GM12878 (cell line): ENCODE measurements at regions not wholly inside any gene's neighbourhood (a gene's known extent, or its start where the extent isn't known, plus 50 kb on each side); places are given as distances from the start of the nearest gene placed in this dataset.

Source experiments
- ATAC-seq: fragments of 200-7000 bp; cut with Tn5 transposase; 3 replicates; pipeline ENCODE4 v1.9.1; 2020; ENCODE audit warnings: mild to moderate bottlenecking, moderate library complexity
- BruUV-seq: library from RNA; stranded (reverse); fragments of 400-500 nt; replicated peaks from 2 replicates; lab custom pipeline; 2021; lab: Mats Ljungman, UMichigan
- CTCF ChIA-PET: fragments of 300-600 bp; sonication (Branson Sonifier 250); formaldehyde crosslinking; extraction: SDS; loops from one replicate; lab custom pipeline; 2021; ENCODE audit warnings: inconsistent platforms; lab: Yijun Ruan, JAX
- POLR2A ChIA-PET: fragments of 350-600 bp; formaldehyde crosslinking; extraction: SDS; loops from one replicate; lab custom pipeline; 2021; ENCODE audit warnings: inconsistent platforms; lab: Charles Lee
- RAD21 ChIA-PET: fragments of 300-600 bp; sonication (Branson Sonifier 250); formaldehyde crosslinking; loops from one replicate; lab custom pipeline; 2023; ENCODE audit warnings: antibody characterized with exemption; ENCODE audit not compliant: unreplicated experiment; lab: Charles Lee
- SMC1A ChIA-PET: fragments of 300-600 bp; sonication (Branson Sonifier 250); formaldehyde crosslinking; loops from one replicate; lab custom pipeline; 2023; ENCODE audit not compliant: unreplicated experiment, uncharacterized antibody; lab: Charles Lee
- DNase-seq: peaks from one replicate; pipeline ENCODE4 v3.0.0-alpha.2; 2011; ENCODE audit warnings: low read depth, low spot score
- FAIRE-seq: peaks from 3 replicates; lab custom pipeline; 2011; peaks lifted over from hg19 to GRCh38; lab: Jason Lieb, UNC
- H2AFZ ChIP-seq: 2 replicates; pipeline ENCODE4 v1.6.0; 2011; ENCODE audit warnings: low read depth, low read length, control low read depth; ENCODE audit not compliant: control insufficient read depth
- H3K27ac ChIP-seq: 2 replicates; pipeline ENCODE4 v1.5.1; 2011; ENCODE audit warnings: control low read depth; ENCODE audit not compliant: control insufficient read depth, insufficient read depth
- H3K27me3 ChIP-seq, 2 experiments: replicated peaks in 1 of 2; 2 replicates each; pipeline versions ENCODE4 v1.6.0 to v1.6.1; 2011; ENCODE audit warnings: low read length in 1 of 2; ENCODE audit not compliant: control insufficient read depth in 2 of 2, insufficient read depth in 2 of 2
- H3K36me3 ChIP-seq, 2 experiments: 2 replicates each; pipeline ENCODE4 v1.5.1; 2011; ENCODE audit warnings: low read length in 1 of 2; ENCODE audit not compliant: control insufficient read depth in 2 of 2, insufficient read depth in 2 of 2
- H3K4me1 ChIP-seq: 2 replicates; pipeline ENCODE4 v1.6.1; 2011; ENCODE audit warnings: mild to moderate bottlenecking, low read length, moderate library complexity, mixed read lengths; ENCODE audit not compliant: control insufficient read depth, insufficient read depth
- H3K4me2 ChIP-seq: 2 replicates; pipeline ENCODE4 v1.6.0; 2011; ENCODE audit warnings: control low read depth; ENCODE audit not compliant: control insufficient read depth, insufficient read depth
- H3K4me3 ChIP-seq: fragments of 200-600 bp; sonication (generic); 2 replicates; pipeline ENCODE4 v1.5.1; 2016
- H3K79me2 ChIP-seq: 2 replicates; pipeline ENCODE4 v1.6.0; 2011; ENCODE audit warnings: low read length; ENCODE audit not compliant: control insufficient read depth, insufficient read depth
- H3K9ac ChIP-seq: 2 replicates; pipeline ENCODE4 v1.8.0; 2011; ENCODE audit warnings: low read length, control low read depth, mixed read lengths; ENCODE audit not compliant: control insufficient read depth, insufficient read depth
- H3K9me3 ChIP-seq: replicated peaks from 3 replicates; pipeline ENCODE4 v1.5.1; 2011; ENCODE audit warnings: mild to moderate bottlenecking, low read length; ENCODE audit not compliant: control insufficient read depth, insufficient read depth
- H4K20me1 ChIP-seq: 2 replicates; pipeline ENCODE4 v1.6.0; 2011; ENCODE audit not compliant: control insufficient read depth, insufficient read depth
- BCLAF1 ChIP-seq: fragments of 450-650 bp; IDR thresholded peaks from 2 replicates; pipeline ENCODE4 v1.6.1; 2017; ENCODE audit warnings: antibody characterized with exemption, mild to moderate bottlenecking, moderate library complexity
- BHLHE40 ChIP-seq, 2 experiments: fragments of 450-650 bp in 1 of 2; IDR thresholded peaks; 2 replicates each; pipeline ENCODE4 v1.6.1; 2011 to 2017; ENCODE audit warnings: low read depth in 2 of 2, borderline replicate concordance in 1 of 2, improper control_type of control experiment in 1 of 2, low read length in 1 of 2, mild to moderate bottlenecking in 1 of 2
- CEBPB ChIP-seq, 2 experiments: fragments of 150-350 bp in 1 of 2; IDR thresholded peaks; 2 replicates each; pipeline ENCODE4 v1.6.1; 2012 to 2014; ENCODE audit warnings: low read depth in 2 of 2, low read length in 2 of 2, borderline replicate concordance in 1 of 2, inconsistent platforms in 1 of 2
- NR2F1 ChIP-seq: fragments of 450-650 bp; conservative IDR thresholded peaks from 2 replicates; pipeline ENCODE4 v1.6.1; 2017; ENCODE audit warnings: mild to moderate bottlenecking
- POU2F2 ChIP-seq: IDR thresholded peaks from 3 replicates; pipeline ENCODE4 v1.6.1; 2011; ENCODE audit warnings: low read depth, mild to moderate bottlenecking, low read length, borderline replicate concordance
- RAD21 ChIP-seq: IDR thresholded peaks from 2 replicates; pipeline ENCODE4 v1.6.1; 2011; ENCODE audit warnings: mild to moderate bottlenecking, low read depth, low read length, moderate library complexity; ENCODE audit not compliant: insufficient read depth
- RUNX3 ChIP-seq: IDR thresholded peaks from 2 replicates; pipeline ENCODE4 v1.6.1; 2012; ENCODE audit warnings: low read length, inconsistent platforms
- WRNIP1 ChIP-seq: IDR thresholded peaks from 2 replicates; pipeline ENCODE4 v1.6.1; 2011; ENCODE audit warnings: low read depth, low read length, improper control_type of control experiment, borderline replicate concordance
- WGBS: methylation state at CpG from one replicate; pipeline ENCODE4 v1.1.6; 2016; ENCODE audit warnings: low lambda C conversion rate; ENCODE audit not compliant: insufficient replicate concordance, insufficient coverage; ENCODE audit errors: missing lambda C conversion rate; 5-methylcytosine and 5-hydroxymethylcytosine counted together
- in situ Hi-C: fragments of 300-500 bp; cut with MboI; formaldehyde crosslinking; loops from 9 replicates; pipeline ENCODE4 v1.14.3; 2018; ENCODE audit warnings: mixed read lengths
- intact Hi-C: fragments of 100-400 bp; cut with micrococcal nuclease; formaldehyde crosslinking; loops from one replicate; pipeline ENCODE4 v1.14.2; 2022; ENCODE audit not compliant: unreplicated experiment
- TF ChIP-seq, protein P1 (sequence below): IDR thresholded peaks from 2 replicates; pipeline ENCODE4 v1.6.1; 2012; ENCODE audit warnings: low read depth, low read length, improper control_type of control experiment
- TF ChIP-seq, protein P2 (sequence below), 3 experiments: IDR thresholded peaks in 2 of 3; conservative IDR thresholded peaks in 1 of 3; 2 replicates each; pipeline ENCODE4 v1.5.1; 2011; ENCODE audit warnings: low read depth in 3 of 3, low read length in 3 of 3, mild to moderate bottlenecking in 3 of 3, control low read depth in 2 of 3, moderate library complexity in 2 of 3, inconsistent platforms in 1 of 3, mixed read lengths in 1 of 3; ENCODE audit not compliant: control insufficient read depth in 2 of 3, insufficient read depth in 1 of 3; ENCODE audit errors: extremely low read depth in 1 of 3
- TF ChIP-seq, protein P3 (sequence below): fragments of 450-650 bp; IDR thresholded peaks from 2 replicates; pipeline ENCODE4 v1.6.1; 2016; ENCODE audit warnings: mild to moderate bottlenecking

DNA sequence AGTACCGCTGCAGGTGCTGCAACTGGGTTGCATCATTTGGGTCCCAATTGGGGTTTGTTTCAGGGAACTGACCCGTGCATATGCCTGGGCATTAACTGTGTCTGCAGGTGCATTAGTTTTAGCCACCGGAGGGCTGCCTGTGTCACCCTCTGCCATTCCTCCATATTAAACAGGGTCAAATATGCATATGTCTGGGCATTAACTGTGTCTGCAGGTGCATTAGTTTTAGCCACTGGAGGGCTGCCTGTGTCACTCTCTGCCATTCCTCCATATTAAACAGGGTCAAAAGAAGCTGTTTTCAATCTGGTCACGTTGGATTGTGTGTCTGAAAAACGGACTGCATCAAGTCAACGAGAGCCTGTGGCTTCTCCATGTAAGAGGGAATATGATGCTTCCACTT is 1317.0 kb downstream of the TMEM121 start:
- ATAC-seq (peak; percentile 31), FAIRE-seq (no peak), DNase-seq (no peak)
- no TSS peak for BruUV-seq
- H3K27me3 ChIP-seq: no peaks in the 10 kb centered on the region
- H3K4me3 ChIP-seq: peak overlapping the region; percentile 80
- H3K79me2 ChIP-seq: peaks cover 3% of the 10 kb centered on the region; the same call in 1 of the 2 replicates
- TF ChIP-seq RUNX3 (0 out of 2 replicates have a peak, but pooled peaks have one; percentile 14), WRNIP1 (no peak), BCLAF1 (no peak), NR2F1 (no peak), RAD21 (peak; percentile 44; the same call in 1 of the 2 replicates), POU2F2 (peak; percentile 86; the same call in 1 of the 3 replicates), CEBPB (IDR thresholded peaks at IDR 0.05; ENCODE audit: borderline replicate concordance in 1 of 2, low read depth in 2 of 2, low read length in 2 of 2) (no peak), BHLHE40 (IDR thresholded peaks at IDR 0.05; ENCODE audit: borderline replicate concordance in 1 of 2, low read depth in 2 of 2, low read length in 1 of 2) (no peak)
- TF ChIP-seq, protein P1, sequence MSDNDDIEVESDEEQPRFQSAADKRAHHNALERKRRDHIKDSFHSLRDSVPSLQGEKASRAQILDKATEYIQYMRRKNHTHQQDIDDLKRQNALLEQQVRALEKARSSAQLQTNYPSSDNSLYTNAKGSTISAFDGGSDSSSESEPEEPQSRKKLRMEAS: no peak
- TF ChIP-seq, protein P2, sequence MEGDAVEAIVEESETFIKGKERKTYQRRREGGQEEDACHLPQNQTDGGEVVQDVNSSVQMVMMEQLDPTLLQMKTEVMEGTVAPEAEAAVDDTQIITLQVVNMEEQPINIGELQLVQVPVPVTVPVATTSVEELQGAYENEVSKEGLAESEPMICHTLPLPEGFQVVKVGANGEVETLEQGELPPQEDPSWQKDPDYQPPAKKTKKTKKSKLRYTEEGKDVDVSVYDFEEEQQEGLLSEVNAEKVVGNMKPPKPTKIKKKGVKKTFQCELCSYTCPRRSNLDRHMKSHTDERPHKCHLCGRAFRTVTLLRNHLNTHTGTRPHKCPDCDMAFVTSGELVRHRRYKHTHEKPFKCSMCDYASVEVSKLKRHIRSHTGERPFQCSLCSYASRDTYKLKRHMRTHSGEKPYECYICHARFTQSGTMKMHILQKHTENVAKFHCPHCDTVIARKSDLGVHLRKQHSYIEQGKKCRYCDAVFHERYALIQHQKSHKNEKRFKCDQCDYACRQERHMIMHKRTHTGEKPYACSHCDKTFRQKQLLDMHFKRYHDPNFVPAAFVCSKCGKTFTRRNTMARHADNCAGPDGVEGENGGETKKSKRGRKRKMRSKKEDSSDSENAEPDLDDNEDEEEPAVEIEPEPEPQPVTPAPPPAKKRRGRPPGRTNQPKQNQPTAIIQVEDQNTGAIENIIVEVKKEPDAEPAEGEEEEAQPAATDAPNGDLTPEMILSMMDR (IDR thresholded peaks at IDR 0.05 in 2 of 3, conservative IDR thresholded peaks at IDR 0.05 in 1 of 3; ENCODE audit: control insufficient read depth in 2 of 3, extremely low read depth in 1 of 3, insufficient read depth in 1 of 3, low read depth in 3 of 3, low read length in 3 of 3): peak; percentile 6 to 47 (median 28); a peak in 4 of 6 replicates
- TF ChIP-seq, protein P3, sequence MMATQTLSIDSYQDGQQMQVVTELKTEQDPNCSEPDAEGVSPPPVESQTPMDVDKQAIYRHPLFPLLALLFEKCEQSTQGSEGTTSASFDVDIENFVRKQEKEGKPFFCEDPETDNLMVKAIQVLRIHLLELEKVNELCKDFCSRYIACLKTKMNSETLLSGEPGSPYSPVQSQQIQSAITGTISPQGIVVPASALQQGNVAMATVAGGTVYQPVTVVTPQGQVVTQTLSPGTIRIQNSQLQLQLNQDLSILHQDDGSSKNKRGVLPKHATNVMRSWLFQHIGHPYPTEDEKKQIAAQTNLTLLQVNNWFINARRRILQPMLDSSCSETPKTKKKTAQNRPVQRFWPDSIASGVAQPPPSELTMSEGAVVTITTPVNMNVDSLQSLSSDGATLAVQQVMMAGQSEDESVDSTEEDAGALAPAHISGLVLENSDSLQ: no peak
- SMC1A ChIA-PET: interaction anchor here (1.0 to 16.0 kb wide), 7 partner anchors 12 to 32 kb away, joined by 3 to 244 read pairs (median 4); no protein-coding TSS in a partner anchor
- peaks cover 22% of the 10 kb centered on the region for H3K4me1 ChIP-seq
- peak overlapping the region; percentile 80 for H3K4me2 ChIP-seq
- peak overlapping the region; percentile 86 for H3K9ac ChIP-seq
- 9% methylated on average over 6 of the region's 6 CpGs for WGBS
- peak overlapping the region; percentile 88 for H2AFZ ChIP-seq
- no peaks in the 10 kb centered on the region for H3K36me3 ChIP-seq
- no peaks in the 10 kb centered on the region for H3K9me3 ChIP-seq
- POLR2A ChIA-PET: interaction anchor here (1.4 to 1.6 kb wide), 2 partner anchors 12 to 29 kb away, joined by 8 to 9 read pairs; no protein-coding TSS in a partner anchor
- peak overlapping the region; percentile 88; the same call in 1 of the 2 replicates for H3K27ac ChIP-seq
- CTCF ChIA-PET: interaction anchor here (0.7 to 17.9 kb wide), 16 partner anchors 8 to 314 kb away, joined by 3 to 605 read pairs (median 4); no protein-coding TSS in a partner anchor
- in situ Hi-C loops (no loop called here), intact Hi-C loops (no loop called here)
- no peaks in the 10 kb centered on the region for H4K20me1 ChIP-seq
- RAD21 ChIA-PET: interaction anchor here (0.6 to 9.3 kb wide), 7 partner anchors 13 to 34 kb away, joined by 3 to 119 read pairs (median 5); no protein-coding TSS in a partner anchor
